GM18520 (cell line): ENCODE measurements at regions not wholly inside any gene's neighbourhood (a gene's known extent, or its start where the extent isn't known, plus 50 kb on each side); places are given as distances from the start of the nearest gene placed in this dataset.
"Not testable (repeated sequence)": the region's sequence is repeated elsewhere in the genome, so short reads cannot be mapped to it uniquely, and the experiment has no call there.

ENCODE experiments used
- ATAC-seq: cut with Tn5 transposase; IDR thresholded peaks from one replicate; pipeline ENCODE4 v1.9.1; 2021; ENCODE audit not compliant: unreplicated experiment

GRCh38 chr13:90331974-90332373 is 1015.5 kb upstream of the MIR17HG start:
- ATAC-seq = no peak

GRCh38 chr13:90336507-90336906 is 1011.0 kb upstream of the MIR17HG start:
- no peak for ATAC-seq

- ATAC-seq = not testable (repeated sequence)
Observed at GRCh38 chr13:90341348-90341747, 1006.1 kb upstream of the MIR17HG start.

- not testable (repeated sequence) for ATAC-seq
Observed at GRCh38 chr13:90348477-90349136, 998.9 kb upstream of the MIR17HG start.

GRCh38 chr13:90352763-90353162 is 994.7 kb upstream of the MIR17HG start:
- no peak for ATAC-seq

GRCh38 chr13:90355162-90355751 is 992.2 kb upstream of the MIR17HG start:
- no peak for ATAC-seq

- ATAC-seq = no peak
Observed at GRCh38 chr13:90360785-90361184, 986.7 kb upstream of the MIR17HG start.

- ATAC-seq = no peak
Observed at GRCh38 chr13:90362707-90363106, 984.8 kb upstream of the MIR17HG start.

GRCh38 chr13:90365130-90365529 is 982.4 kb upstream of the MIR17HG start:
- no peak for ATAC-seq

- no peak for ATAC-seq
Observed at GRCh38 chr13:90374168-90374567, 973.3 kb upstream of the MIR17HG start.

- ATAC-seq = no peak
Observed at GRCh38 chr13:90375851-90376250, 971.6 kb upstream of the MIR17HG start.

GRCh38 chr13:90382425-90382824 is 965.1 kb upstream of the MIR17HG start:
- ATAC-seq = no peak

GRCh38 chr13:90385781-90386489 is 961.6 kb upstream of the MIR17HG start:
- ATAC-seq = no peak

GRCh38 chr13:90388887-90389452 is 958.5 kb upstream of the MIR17HG start:
- no peak for ATAC-seq

GRCh38 chr13:90389537-90389936 is 958.0 kb upstream of the MIR17HG start:
- no peak for ATAC-seq

GRCh38 chr13:90393408-90393807 is 954.1 kb upstream of the MIR17HG start:
- ATAC-seq = no peak

- ATAC-seq = no peak
Observed at GRCh38 chr13:90395348-90395747, 952.1 kb upstream of the MIR17HG start.

- ATAC-seq = no peak
Observed at GRCh38 chr13:90395846-90396245, 951.6 kb upstream of the MIR17HG start.

GRCh38 chr13:90396266-90396665 is 951.2 kb upstream of the MIR17HG start:
- no peak for ATAC-seq

- ATAC-seq = no peak
Observed at GRCh38 chr13:90397503-90397902, 950.0 kb upstream of the MIR17HG start.

GRCh38 chr13:90400372-90400771 is 947.1 kb upstream of the MIR17HG start:
- ATAC-seq = no peak

- no peak for ATAC-seq
Observed at GRCh38 chr13:90401150-90401549, 946.3 kb upstream of the MIR17HG start.
